Tibial nerve (tissue), 4 donors: ENCODE measurements at regions not wholly inside any gene's neighbourhood (a gene's known extent, or its start where the extent isn't known, plus 50 kb on each side); places are given as distances from the start of the nearest gene placed in this dataset.

Source experiments
- CTCF ChIP-seq, 5 experiments: fragments of 200-600 bp in 3 of 5; fragments of 450-650 bp in 2 of 5; sonication (generic) in 3 of 5; IDR thresholded peaks; one replicate each; pipeline ENCODE4 v1.5.1; 2016 to 2019; ENCODE audit warnings: antibody characterized with exemption in 5 of 5, mild to moderate bottlenecking in 3 of 5, moderate library complexity in 2 of 5
- EP300 ChIP-seq, 2 donors: sonication (generic); formaldehyde crosslinking; IDR thresholded peaks; one replicate each; pipeline ENCODE4 v1.6.1; 2017; ENCODE audit warnings: antibody characterized with exemption in 2 of 2, mild to moderate bottlenecking in 1 of 2
- POLR2A ChIP-seq, 2 donors: fragments of 450-650 bp; IDR thresholded peaks; one replicate each; pipeline ENCODE4 v1.6.1; 2017; ENCODE audit warnings: antibody characterized with exemption in 2 of 2, mild to moderate bottlenecking in 2 of 2, moderate library complexity in 2 of 2

- TF ChIP-seq POLR2A (IDR thresholded peaks at IDR 0.05) (no peak), CTCF (IDR thresholded peaks at IDR 0.05) (no peak), EP300 (IDR thresholded peaks at IDR 0.05) (no peak)
Measured at GRCh38 chr7:35492451-35493175, 202.3 kb downstream of the HERPUD2 start.
